H9 (cell line): ENCODE measurements at regions not wholly inside any gene's neighbourhood (a gene's known extent, or its start where the extent isn't known, plus 50 kb on each side); places are given as distances from the start of the nearest gene placed in this dataset.

Experiments
- DNase-seq: peaks from one replicate; pipeline ENCODE4 v3.0.0-alpha.2; 2017
- H2AFZ ChIP-seq: one replicate; pipeline ENCODE4 v1.6.1; 2013; ENCODE audit warnings: mild to moderate bottlenecking, low read length, control low read depth, moderate library complexity
- H2AK5ac ChIP-seq: 2 replicates; pipeline ENCODE4 v1.6.1; 2013; ENCODE audit warnings: low read length, control low read depth, mixed read lengths; ENCODE audit not compliant: insufficient read length
- H2BK120ac ChIP-seq: one replicate; pipeline ENCODE4 v1.6.1; 2013; ENCODE audit warnings: low read depth, mild to moderate bottlenecking, low read length, control low read depth, inconsistent platforms; ENCODE audit not compliant: poor library complexity, severe bottlenecking
- H2BK12ac ChIP-seq: 2 replicates; pipeline ENCODE4 v1.6.1; 2013; ENCODE audit warnings: low read length, control low read depth, mixed read lengths, low read depth; ENCODE audit not compliant: insufficient read length
- H2BK15ac ChIP-seq: 2 replicates; pipeline ENCODE4 v1.6.1; 2013; ENCODE audit warnings: low read depth, low read length, control low read depth
- H2BK20ac ChIP-seq: one replicate; pipeline ENCODE4 v1.6.1; 2013; ENCODE audit warnings: low read depth, mild to moderate bottlenecking, low read length, control low read depth, inconsistent platforms; ENCODE audit not compliant: poor library complexity, severe bottlenecking
- H2BK5ac ChIP-seq: 2 replicates; pipeline ENCODE4 v1.6.1; 2013; ENCODE audit warnings: low read length, control low read depth, mixed read lengths; ENCODE audit not compliant: insufficient read length
- H3K14ac ChIP-seq: 2 replicates; pipeline ENCODE4 v1.6.1; 2013; ENCODE audit warnings: low read length, control low read depth; ENCODE audit not compliant: insufficient read depth
- H3K18ac ChIP-seq: 2 replicates; pipeline ENCODE4 v1.6.1; 2013; ENCODE audit warnings: low read depth, mild to moderate bottlenecking, mixed read lengths, low read length, control low read depth; ENCODE audit not compliant: insufficient read length
- H3K23ac ChIP-seq: 2 replicates; pipeline ENCODE4 v1.6.1; 2013; ENCODE audit warnings: low read length, control low read depth, mixed read lengths, low read depth; ENCODE audit not compliant: insufficient read length
- H3K23me2 ChIP-seq: 2 replicates; pipeline ENCODE4 v1.6.1; 2013; ENCODE audit warnings: low read depth, mild to moderate bottlenecking, mixed read lengths, low read length, control low read depth; ENCODE audit not compliant: insufficient read length, poor library complexity, severe bottlenecking
- H3K27ac ChIP-seq: 2 replicates; pipeline ENCODE4 v1.5.1; 2013; ENCODE audit warnings: low read length, control low read depth, mixed read lengths, low read depth; ENCODE audit not compliant: insufficient read length
- H3K27me3 ChIP-seq: 2 replicates; pipeline ENCODE4 v1.6.1; 2013; ENCODE audit warnings: low read length, control low read depth, inconsistent platforms; ENCODE audit not compliant: insufficient read depth
- H3K4ac ChIP-seq: 2 replicates; pipeline ENCODE4 v1.6.1; 2013; ENCODE audit warnings: low read depth, mild to moderate bottlenecking, control low read depth, inconsistent platforms, low read length, moderate library complexity
- H3K4me1 ChIP-seq: 2 replicates; pipeline ENCODE4 v1.6.1; 2013; ENCODE audit warnings: low read length, control low read depth, inconsistent platforms; ENCODE audit not compliant: insufficient read depth
- H3K4me2 ChIP-seq: 2 replicates; pipeline ENCODE4 v1.6.1; 2013; ENCODE audit warnings: low read length, control low read depth, mixed read lengths; ENCODE audit not compliant: insufficient read length, insufficient read depth
- H3K56ac ChIP-seq: 2 replicates; pipeline ENCODE4 v1.6.1; 2013; ENCODE audit warnings: low read depth, mild to moderate bottlenecking, mixed read lengths, low read length, control low read depth; ENCODE audit not compliant: insufficient read length
- H3K79me1 ChIP-seq: 2 replicates; pipeline ENCODE4 v1.6.1; 2013; ENCODE audit warnings: low read depth, mild to moderate bottlenecking, moderate library complexity, low read length, control low read depth, inconsistent platforms; ENCODE audit not compliant: insufficient read depth, poor library complexity, severe bottlenecking
- H3K79me2 ChIP-seq: 2 replicates; pipeline ENCODE4 v1.6.1; 2013; ENCODE audit warnings: low read length, control low read depth, inconsistent platforms; ENCODE audit not compliant: insufficient read depth
- H3K9ac ChIP-seq: 2 replicates; pipeline ENCODE4 v1.6.1; 2013; ENCODE audit warnings: low read length, control low read depth, mixed read lengths; ENCODE audit not compliant: insufficient read length; ENCODE audit errors: extremely low read depth
- H3K9me3 ChIP-seq: one replicate; pipeline ENCODE4 v1.6.1; 2013; ENCODE audit warnings: low read depth, low read length, inconsistent platforms; ENCODE audit not compliant: control insufficient read depth
- H3T11ph ChIP-seq: one replicate; pipeline ENCODE4 v1.6.1; 2013; ENCODE audit warnings: mild to moderate bottlenecking, low read length, control low read depth, inconsistent platforms
- H4K20me1 ChIP-seq: one replicate; pipeline ENCODE4 v1.6.1; 2013; ENCODE audit not compliant: control insufficient read depth, insufficient read length, insufficient read depth
- H4K5ac ChIP-seq: 2 replicates; pipeline ENCODE4 v1.6.1; 2013; ENCODE audit warnings: low read depth, mild to moderate bottlenecking, mixed read lengths, low read length, control low read depth; ENCODE audit not compliant: insufficient read length
- H4K8ac ChIP-seq: replicated peaks from 2 replicates; pipeline ENCODE4 v1.6.1; 2013; ENCODE audit warnings: low read length, control low read depth, mixed read lengths, low read depth; ENCODE audit not compliant: insufficient read length
- H4K91ac ChIP-seq: 2 replicates; pipeline ENCODE4 v1.6.1; 2013; ENCODE audit warnings: low read depth, mild to moderate bottlenecking, moderate library complexity, mixed read lengths, low read length, control low read depth; ENCODE audit not compliant: insufficient read length
- H3K27ac Mint-ChIP-seq, 3 experiments: 2 replicates in 2 of 3; 3 replicates in 1 of 3; pipeline ENCODE4 v1.8.0; 2020 to 2021; ENCODE audit warnings: mixed read lengths in 3 of 3, mild to moderate bottlenecking in 1 of 3, moderate library complexity in 1 of 3
- H3K27me3 Mint-ChIP-seq: 2 replicates; pipeline ENCODE4 v1.8.0; 2021; ENCODE audit warnings: low read depth, mild to moderate bottlenecking, moderate library complexity, mixed read lengths
- H3K36me3 Mint-ChIP-seq, 3 experiments: 2 replicates in 2 of 3; 3 replicates in 1 of 3; pipeline ENCODE4 v1.8.0; 2020 to 2021; ENCODE audit warnings: low read depth in 3 of 3, mixed read lengths in 3 of 3; ENCODE audit not compliant: insufficient read depth in 1 of 3
- H3K4me1 Mint-ChIP-seq, 2 experiments: 2 replicates each; pipeline ENCODE4 v1.8.0; 2020; ENCODE audit warnings: mixed read lengths in 2 of 2
- H3K4me3 Mint-ChIP-seq, 2 experiments: 2 replicates in 1 of 2; 3 replicates in 1 of 2; pipeline ENCODE4 v1.8.0; 2020 to 2021; ENCODE audit warnings: mild to moderate bottlenecking in 2 of 2, mixed read lengths in 2 of 2, moderate library complexity in 1 of 2
- H3K9me3 Mint-ChIP-seq, 2 experiments: 2 replicates in 1 of 2; 3 replicates in 1 of 2; pipeline ENCODE4 v1.8.0; 2020; ENCODE audit warnings: mild to moderate bottlenecking in 2 of 2, mixed read lengths in 2 of 2, moderate library complexity in 1 of 2
- CTCF ChIP-seq: fragments of 200-600 bp; sonication (generic); conservative IDR thresholded peaks from 3 replicates; pipeline ENCODE4 v1.8.0; 2021; ENCODE audit warnings: antibody characterized with exemption, mild to moderate bottlenecking
- whole genome bisulfite sequencing: extraction: QIAGEN DNeasy Blood & Tissue Kit; methylation state at CpG from one replicate; pipeline ENCODE4 v1.1.7; 2013; ENCODE audit warnings: missing lambda C conversion rate, low lambda C conversion rate, mixed read lengths; ENCODE audit not compliant: insufficient read length; ENCODE audit errors: extremely low coverage; 5-methylcytosine and 5-hydroxymethylcytosine counted together

DNA sequence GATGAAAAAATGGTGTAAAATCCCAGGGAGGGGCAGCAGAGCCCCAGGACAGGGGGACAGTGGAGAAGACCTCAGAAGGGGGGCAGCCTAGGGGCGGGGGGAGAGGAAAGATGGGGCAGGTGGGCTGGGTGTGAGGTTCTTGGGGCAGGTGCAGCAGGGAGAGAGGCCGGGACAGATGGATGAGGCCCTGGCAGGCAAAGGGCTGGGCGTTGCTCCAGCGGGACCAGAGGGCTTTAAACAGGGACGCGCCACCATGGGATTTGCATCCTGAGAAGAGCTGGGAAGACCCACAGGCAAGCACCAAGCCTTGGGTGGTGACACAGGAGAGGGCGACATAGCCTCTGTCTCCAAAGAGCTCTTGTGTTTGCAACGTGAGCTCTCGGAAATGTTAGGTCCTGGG is 1342.8 kb downstream of the TBC1D22A start:
- no peak overlapping the region for H3K9ac ChIP-seq
- H3K79me2 ChIP-seq = no peaks in the 10 kb centered on the region
- H2AK5ac ChIP-seq = no peak overlapping the region
- no peak overlapping the region for H3T11ph ChIP-seq
- H3K27ac ChIP-seq = no peak overlapping the region
- H3K27me3 Mint-ChIP-seq = peaks cover 15% of the 10 kb centered on the region; the same call in 1 of the 2 replicates
- no peak overlapping the region for H3K56ac ChIP-seq
- peaks cover 0 to 10% (median 7%) of the 10 kb centered on the region in 3 experiments; a peak in 4 of 7 replicates for H3K36me3 Mint-ChIP-seq
- H3K4me1 ChIP-seq = no peaks in the 10 kb centered on the region
- no peak overlapping the region for H3K27ac Mint-ChIP-seq
- no peak overlapping the region for H2AFZ ChIP-seq
- H3K18ac ChIP-seq = no peak overlapping the region
- no peak overlapping the region for H2BK20ac ChIP-seq
- no peak for TF ChIP-seq CTCF
- no peak overlapping the region for H3K4me2 ChIP-seq
- no peak for DNase-seq
- no peaks in the 10 kb centered on the region for H3K9me3 ChIP-seq
- H3K4ac ChIP-seq = no peak overlapping the region
- no peak overlapping the region for H2BK5ac ChIP-seq
- no peak overlapping the region; the same call in 1 of the 2 replicates for H3K14ac ChIP-seq
- H3K4me3 Mint-ChIP-seq = no peak overlapping the region
- no peak overlapping the region for H2BK120ac ChIP-seq
- H4K91ac ChIP-seq = no peak overlapping the region
- peaks cover 3 to 6% of the 10 kb centered on the region in 2 experiments; a peak in 3 of 4 replicates for H3K4me1 Mint-ChIP-seq
- no peak overlapping the region for H2BK15ac ChIP-seq
- H3K23me2 ChIP-seq = no peaks in the 10 kb centered on the region
- H3K79me1 ChIP-seq = no peaks in the 10 kb centered on the region
- H4K20me1 ChIP-seq = no peaks in the 10 kb centered on the region
- H3K27me3 ChIP-seq = no peaks in the 10 kb centered on the region
- WGBS = no CpG with 5 or more reads among the region's 9 CpGs
- peaks cover 13 to 16% of the 10 kb centered on the region in 2 experiments for H3K9me3 Mint-ChIP-seq
- no peak overlapping the region for H4K5ac ChIP-seq
- no peak overlapping the region for H3K23ac ChIP-seq
- H2BK12ac ChIP-seq = no peak overlapping the region
- H4K8ac ChIP-seq = no peak overlapping the region
